GM18909 (cell line): ENCODE measurements at regions not wholly inside any gene's neighbourhood (a gene's known extent, or its start where the extent isn't known, plus 50 kb on each side); places are given as distances from the start of the nearest gene placed in this dataset.

Experiments
- ATAC-seq: cut with Tn5 transposase; IDR thresholded peaks from one replicate; pipeline ENCODE4 v1.9.1; 2021; ENCODE audit warnings: mild to moderate bottlenecking; ENCODE audit not compliant: unreplicated experiment, poor library complexity

DNA sequence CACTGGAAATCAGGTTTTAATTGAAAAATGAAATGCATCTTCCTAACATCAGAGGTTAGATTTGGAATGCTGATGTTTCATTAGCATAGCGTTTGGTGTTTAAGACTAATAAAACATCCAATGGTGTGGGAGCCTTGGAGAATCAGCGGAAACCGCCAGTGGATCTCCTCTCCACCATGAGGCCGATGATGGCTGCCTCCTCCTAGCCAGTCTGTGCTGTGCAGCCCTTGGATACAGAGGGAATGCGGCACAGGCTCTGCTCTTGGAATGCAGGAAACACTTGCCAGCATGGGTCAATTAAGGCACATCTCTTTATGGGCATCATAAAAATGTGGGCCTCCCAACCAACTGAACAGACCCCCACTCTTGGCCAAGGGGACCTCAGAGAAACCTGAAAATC lies 259.9 kb downstream of the GLRX3 start:
- ATAC-seq: no peak

DNA sequence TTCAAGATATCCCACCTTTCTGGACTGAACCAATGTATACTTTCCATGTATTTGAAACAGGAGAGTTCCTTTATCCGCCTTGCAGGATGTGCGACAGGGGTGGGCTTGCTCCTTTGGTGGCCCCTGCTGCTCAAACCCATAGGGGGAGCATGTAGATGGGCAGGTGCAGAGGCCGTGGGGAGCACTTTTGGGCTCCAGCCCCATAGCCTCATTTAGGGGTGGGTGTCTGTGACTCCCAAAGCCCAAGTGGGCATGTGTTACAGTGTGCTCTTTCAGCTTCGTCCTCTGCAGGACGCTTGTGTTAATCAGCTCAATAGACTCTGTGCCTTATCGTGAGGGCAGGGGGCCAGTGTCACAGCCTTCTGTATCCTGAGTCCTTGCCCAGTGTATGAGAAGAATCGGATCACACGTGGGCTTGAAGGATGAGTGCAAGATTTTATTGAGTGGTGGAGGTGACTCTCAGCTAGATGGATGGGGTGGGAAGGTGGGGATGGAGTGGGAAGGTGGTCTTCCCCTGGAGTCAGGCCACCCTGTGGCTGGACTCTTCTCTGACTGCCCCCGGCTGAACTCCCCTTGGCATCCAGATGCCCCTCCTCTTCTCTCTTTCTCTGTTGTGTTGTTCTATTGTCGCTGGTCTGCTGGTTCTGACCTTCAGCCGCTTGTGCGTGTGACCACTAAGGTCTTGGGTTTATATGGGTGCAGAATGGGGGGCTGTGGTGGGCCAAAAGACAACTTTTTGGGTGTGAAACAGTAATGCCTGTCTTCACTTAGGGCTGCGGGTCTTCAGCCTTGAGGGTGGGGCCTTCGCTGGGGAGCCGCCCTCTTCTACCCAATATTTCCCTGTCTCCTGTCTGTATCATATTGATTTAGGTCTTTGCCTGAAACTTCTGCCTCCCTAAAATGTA lies 262.2 kb downstream of the GLRX3 start:
- ATAC-seq: no peak

DNA sequence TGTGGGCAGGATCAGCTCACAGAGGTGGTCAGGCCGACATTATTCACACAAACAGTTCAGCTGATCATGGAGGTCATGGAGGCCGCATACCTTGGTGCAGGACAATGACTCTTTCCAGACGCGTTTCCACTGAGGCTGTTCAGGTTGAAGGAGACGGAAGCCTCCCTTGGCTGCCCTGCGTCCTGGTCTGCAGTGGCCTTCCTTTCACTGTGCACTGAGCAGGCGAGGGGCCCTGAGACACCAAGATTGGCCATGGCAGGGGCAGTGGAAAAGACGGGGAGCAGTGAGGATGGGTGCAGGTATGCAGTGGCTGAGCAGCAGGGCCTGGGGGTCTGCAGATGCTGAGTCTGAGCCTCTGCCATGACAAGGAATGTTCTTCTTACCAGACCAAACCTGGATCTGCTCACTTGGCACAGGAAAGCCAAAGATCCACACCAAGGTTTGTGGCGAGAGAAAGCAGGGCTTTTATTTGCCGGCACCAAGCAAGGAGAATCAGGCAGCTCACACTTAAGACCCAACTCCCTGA lies 263.3 kb downstream of the GLRX3 start:
- ATAC-seq: no peak

DNA sequence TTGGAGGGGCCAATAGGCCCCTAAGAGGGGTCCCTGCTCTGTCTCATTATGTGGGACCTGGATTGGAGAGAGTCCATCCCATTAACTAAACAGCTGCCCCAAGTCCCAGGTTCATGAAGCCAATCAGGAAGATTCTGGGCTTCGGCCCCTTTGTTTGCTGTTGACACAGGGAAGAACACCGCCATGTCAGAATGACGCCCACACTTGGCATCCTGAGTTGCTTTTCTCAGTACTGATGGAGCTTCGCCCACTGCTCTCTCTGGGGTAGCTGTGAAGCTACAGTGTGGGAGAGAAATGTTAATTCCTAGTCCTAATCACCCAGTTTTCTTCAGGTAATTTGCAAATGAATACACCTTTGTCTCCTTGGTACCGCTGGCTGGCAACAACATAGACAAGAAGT lies 264.7 kb downstream of the GLRX3 start:
- ATAC-seq: no peak

DNA sequence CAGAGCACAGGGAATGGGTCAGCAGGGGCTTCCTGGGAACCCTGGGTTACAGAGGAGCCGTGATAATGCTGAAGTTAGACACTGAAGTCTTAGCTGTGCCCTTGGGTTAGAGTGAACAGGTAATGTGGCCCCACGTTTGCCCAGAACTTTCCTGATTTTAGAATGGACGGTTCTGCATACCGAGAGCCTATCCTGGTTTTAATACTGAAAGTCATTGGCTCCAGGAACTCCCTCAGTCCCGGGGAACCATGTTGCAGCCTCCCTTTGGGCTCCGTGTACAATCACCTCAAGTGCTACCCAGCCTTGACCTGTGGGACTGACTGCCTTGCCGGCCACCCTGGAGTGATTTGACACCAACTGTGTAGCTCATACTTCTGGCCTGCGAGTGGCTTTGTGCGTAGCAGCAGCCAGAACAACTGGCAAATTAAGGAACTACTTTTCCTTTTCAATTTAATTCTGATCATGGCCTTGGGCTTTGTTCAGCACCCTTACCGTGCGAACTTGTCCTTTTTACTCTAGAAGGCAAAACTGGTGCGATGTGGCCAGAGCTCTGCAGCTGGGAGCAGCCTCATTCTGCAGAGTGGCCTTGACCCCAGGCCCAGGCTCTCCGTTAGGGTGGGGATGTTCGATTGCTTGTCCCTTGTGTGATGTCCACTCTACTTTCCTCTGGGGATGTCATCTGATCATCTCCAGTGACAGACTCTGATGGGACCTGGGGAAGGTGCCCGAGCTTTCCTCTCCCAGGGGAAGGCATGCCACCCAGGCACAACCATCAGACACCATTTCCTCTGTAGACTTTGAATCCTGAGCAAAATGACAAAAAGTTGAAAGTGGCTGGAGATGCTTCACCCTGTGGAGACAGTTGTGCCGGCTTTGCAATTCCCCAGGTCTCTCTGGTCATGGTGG lies 265.9 kb downstream of the GLRX3 start:
- ATAC-seq: no peak

DNA sequence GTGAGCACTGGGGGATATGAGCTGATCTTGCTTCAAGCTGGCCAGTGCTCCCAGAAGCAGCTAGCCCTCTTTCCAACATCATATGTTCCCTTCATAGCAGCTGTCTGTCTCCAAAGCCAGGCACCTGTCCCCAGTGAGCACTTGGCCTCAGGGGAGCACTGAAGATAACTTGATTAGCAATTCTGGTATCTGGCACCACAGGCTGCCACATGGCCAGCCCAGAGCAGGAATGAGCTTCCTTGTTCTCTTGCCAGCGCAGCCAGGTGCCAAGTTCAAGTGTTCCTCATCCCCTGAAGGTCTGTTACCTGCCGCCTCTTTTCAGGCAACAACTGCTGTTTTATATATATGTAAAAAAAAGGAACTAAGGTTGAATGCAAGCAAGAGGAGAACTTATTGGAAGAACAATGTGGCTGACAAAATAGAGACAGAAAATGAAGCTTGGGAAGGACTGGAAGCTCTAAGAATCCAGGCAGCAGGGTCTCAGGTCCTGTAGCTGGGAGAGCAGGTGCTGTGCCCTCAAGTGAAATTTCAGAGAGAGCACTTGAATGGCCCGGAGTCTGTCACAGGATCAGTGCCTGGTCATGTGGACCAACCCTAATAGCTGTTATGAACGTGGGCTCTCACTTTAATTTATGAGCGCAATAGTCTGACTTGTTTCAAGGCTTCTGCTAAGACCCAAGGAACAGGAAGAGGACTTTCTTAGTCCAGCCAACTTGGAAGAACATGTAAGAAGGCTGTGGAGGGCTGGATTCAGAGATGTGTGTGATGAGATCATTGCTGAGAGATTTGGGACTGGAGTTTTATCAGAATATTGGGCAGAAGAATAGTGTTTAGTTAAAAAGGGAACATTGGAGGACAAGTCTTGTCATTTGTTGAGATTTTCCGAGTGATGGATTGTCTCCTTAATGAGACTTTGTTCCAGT lies 267.2 kb downstream of the GLRX3 start:
- no peak for ATAC-seq

DNA sequence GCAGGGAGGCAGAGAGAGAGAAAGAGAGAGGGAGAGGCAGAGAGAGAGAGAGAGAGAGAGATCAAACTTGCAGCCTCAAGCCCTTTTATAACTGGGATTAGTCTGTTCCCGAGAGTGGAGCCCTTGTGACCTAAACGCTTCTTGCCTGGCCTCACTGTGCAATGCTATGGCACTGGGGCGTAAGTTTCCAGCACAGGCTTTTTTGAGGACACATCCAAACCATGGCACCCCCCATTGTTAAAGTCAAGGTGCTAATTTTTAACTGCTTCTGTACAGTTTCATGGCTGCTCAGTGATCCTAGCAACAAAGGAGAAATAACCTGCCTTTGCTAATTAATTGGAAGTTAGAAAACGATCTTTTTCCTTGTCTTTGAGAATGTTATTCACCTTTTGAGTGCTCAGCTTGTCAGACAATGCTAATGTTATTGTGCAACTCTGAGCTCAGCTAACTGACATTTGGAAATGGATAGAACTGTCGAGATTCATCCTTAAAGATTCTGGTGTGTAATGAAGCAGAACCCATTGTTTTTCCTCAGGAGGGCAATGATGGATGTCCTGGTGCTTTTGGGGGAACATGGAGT lies 268.4 kb downstream of the GLRX3 start:
- no peak for ATAC-seq

DNA sequence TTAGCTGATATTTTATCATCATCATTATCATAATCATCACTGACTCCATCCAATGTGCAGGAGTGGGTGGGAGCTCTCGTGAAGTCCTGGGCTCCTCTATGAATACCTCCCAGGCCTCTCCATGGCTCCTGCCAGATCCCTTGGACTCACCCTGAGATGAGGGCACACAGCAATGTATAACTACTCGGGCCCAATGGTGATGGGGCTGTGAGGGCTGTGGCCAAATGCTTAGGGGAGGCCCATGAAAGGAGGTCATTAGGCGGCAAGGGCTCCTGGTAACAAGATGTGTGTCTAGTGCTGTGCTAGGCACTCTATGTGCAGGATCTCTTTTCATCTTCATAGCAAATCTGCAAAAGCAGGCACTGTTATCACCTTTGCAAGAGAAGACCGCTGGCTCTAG lies 270.9 kb downstream of the GLRX3 start:
- no peak for ATAC-seq

DNA sequence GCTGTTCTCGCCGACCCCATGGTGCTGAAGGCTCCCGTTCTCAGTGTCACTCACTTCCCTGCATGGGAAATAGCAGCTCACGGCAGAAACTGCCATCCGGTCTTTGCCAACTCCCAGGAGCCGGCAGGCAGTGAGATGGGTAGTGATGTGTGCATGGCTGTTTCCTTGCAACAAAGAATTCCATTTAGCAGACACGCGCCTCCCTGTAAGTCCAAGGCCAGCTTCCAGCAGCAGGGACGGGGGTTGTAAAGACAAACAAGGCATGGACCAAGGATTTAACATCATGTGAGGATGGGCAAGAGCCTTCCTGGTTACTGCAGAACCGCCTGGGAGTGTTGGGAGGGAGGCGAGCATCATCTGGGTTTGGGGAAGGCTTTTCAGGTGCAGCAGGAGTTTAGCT lies 273.1 kb downstream of the GLRX3 start:
- ATAC-seq: no peak

DNA sequence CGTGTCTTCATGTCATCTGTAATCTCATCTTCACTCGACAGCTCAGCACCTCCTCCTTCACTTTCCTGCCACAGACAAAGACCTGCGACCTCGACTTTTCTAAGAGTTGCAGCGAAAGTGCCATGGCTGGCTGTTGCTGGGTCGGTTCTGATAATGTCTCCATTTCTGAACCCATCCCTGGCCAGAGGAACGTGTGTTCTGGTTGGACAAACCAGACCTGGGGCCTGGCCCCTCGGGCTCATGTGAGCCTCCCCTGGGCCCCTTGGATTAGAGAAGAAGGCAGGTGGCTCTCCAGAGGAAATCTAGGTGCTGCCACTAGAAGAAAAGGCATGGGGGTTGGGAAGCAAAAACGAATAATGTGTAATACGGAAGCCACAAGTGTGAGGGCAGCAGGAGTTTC lies 273.7 kb downstream of the GLRX3 start:
- no peak for ATAC-seq

DNA sequence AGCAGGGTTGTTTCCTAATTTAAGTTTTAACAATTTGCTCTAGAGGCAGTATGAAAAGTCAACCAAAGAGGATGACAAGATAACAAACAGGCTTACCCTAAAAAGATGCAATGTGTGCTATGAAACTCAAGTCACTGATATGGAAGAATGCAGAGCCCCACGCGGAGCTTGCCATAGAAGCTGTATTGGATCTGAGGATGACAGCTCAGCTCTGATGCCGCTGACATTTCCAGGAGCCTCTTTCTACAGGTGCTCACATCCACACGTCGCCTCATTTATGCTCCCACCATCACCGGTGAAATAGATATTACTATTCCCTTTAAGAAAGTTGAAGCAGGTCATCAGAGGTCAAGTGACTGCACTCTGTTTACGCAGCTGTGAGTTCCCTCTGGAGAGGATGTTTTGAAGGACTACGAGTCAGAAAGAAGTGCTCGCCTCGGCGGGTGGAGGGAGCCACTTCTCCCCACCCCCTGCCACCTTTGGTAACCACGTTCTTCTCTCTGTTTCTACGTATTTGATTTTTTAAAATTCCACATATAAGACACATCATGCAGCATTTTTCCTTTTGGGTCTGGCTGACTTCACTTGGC lies 275.4 kb downstream of the GLRX3 start:
- no peak for ATAC-seq

DNA sequence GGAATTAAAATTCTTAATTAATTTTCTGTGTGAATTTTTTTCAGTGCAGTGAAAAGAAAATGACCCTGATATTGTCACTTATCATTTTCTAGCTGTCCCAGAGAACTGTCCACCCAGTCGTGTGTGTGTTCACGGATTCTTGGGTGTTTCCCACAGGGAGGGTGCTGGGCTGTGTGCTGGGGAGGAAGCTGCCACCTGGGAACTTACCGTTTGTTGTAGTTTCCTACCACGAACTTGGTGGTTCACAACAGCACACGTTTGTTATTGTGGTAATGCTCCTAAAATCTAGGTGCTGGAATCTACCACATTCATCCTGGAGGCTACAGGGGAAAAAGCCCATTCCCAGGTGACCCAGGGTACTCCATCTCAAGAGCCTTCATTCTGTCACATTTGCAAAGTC lies 276.1 kb downstream of the GLRX3 start:
- no peak for ATAC-seq

DNA sequence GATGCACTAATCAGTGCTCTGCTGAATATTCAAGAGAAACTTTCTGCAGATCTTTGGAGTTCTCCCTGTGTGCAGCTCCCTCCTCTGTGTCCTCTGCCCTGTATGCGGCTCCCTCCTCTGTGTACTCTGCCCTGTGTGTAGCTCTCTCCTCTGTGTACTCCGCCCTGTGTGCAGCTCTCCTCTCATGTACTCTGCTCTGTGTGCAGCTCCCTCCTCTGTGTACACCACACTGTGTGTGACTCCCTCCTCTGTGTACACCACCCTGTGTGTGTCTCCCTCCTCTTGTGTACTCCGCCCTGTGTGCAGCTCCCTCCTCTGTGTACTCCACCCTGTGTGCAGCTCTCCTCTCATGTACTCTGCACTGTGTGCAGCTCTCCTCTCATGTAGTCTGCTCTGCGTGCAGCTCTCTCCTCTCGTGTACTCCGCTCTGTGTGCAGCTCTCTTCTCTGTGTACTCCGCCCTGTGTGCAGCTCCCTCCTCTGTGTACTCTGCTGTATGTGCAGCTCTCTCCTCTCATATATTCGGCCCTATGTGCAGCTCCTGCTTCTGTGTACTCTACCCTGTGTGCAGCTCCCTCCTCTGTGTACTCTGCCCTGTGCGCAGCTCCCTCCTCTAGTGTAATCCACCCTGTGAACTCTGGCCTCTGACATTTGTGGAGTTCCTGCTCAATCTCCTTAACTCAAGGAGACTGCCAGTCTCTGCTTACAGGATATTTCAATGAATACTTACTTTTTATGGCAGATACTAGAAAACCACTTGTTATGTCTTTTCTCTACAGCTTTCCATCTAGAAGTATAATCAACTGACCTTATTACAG lies 280.4 kb downstream of the GLRX3 start:
- no peak for ATAC-seq

DNA sequence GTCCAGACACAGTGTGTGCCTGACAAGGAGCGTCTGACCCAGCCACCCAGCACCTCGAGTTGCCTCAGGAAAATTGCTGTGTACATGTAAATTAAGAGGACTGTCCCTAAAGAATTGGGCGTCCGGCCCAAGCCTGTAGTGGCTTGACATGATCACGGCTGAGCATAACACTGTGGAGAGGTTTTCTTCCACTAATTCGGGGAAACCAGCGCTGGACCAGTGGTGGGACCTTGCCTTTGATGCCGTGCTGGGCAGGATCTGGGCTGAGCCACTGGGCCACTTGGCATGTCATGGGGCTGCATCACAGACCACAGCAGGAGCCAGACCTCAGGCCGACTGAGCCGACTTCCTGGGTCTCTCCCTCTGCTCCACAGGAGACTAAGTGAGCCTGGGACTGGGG lies 282.5 kb downstream of the GLRX3 start:
- no peak for ATAC-seq

DNA sequence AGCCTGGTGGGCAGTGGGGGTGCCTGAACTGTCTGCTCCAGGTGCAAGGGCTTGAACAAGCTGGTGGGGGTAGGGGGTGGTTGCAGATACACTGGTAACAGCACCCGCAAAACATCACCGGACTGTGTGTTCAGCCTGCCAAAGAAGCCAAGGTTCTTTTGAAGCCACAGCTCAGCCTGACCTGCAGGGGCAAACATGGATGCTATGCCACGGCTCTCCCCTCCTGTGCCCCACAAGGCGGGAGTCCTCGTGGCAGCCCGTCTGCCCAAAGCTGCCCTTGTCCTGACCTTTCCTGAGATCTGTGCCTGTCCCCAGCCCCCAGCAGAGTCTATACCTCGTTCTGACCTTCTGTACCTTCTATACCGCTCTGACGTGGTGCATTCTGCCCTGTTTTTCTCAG lies 285.7 kb downstream of the GLRX3 start:
- ATAC-seq: no peak

DNA sequence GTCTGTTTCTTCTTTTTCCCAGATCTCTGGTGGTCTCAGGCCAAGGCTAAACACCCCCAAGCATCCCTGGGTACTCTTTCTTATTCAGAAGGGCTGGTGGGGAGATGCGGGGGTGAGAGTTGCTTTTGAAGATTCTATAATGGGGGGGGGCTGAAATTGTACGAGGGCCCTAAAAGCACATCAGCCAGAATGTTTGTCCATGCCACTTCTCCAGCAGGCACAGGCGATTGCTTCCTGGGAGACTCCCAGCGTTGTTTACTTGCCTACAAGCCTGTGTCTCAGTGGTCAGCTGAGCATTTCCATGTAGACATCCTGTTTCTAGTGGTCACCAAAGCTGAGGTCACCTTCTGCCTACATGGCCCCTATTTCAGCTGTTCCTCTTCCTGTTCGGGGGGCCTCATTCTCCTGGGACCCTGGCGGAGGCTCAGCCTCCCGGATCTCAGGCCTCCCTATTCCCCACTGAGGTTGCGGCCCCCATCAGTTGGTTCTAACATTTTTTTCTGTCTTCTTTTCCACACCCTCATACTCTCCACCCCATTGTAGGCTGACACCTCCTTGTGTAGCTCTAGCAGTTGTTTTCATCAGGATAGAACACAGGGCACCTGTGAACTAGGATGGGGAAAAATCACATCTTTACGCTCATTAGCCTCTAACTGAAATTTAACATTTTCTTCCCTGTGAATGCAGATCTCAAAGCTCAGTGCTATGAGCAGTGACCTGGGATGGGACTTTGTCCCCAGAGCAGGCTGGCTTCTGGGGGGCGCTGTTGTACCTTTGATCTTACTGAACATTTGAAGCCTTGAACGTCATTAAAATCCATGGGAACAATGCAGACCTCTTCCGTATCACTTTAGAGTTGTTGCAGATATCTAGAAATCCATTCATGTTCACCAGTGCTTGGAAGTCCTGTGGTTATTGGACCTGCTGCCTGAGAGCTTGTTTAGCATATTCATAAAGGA lies 286.5 kb downstream of the GLRX3 start:
- ATAC-seq: no peak
